Neural progenitor cell (in vitro differentiated cells): ENCODE measurements at regions not wholly inside any gene's neighbourhood (a gene's known extent, or its start where the extent isn't known, plus 50 kb on each side); places are given as distances from the start of the nearest gene placed in this dataset.
A peak's percentile ranks its signal among the peaks of the same experiment; 100 is the strongest.

Experiments used
- DNase-seq: peaks from one replicate; pipeline ENCODE4 v3.0.0-alpha.2; 2016; ENCODE audit warnings: low spot score
- H2AFZ ChIP-seq: fragments of 200-600 bp; sonication (generic); replicated peaks from 2 replicates; pipeline ENCODE4 v1.6.1; 2016; ENCODE audit warnings: antibody characterized with exemption
- H3F3A ChIP-seq: fragments of 200-600 bp; sonication (generic); 2 replicates; pipeline ENCODE4 v1.6.1; 2016; ENCODE audit warnings: antibody characterized with exemption, low read depth
- H3K27ac ChIP-seq: fragments of 200-600 bp; sonication (generic); 2 replicates; pipeline ENCODE4 v1.5.1; 2016; ENCODE audit warnings: mild to moderate bottlenecking
- H3K27me3 ChIP-seq: fragments of 200-600 bp; sonication (generic); 2 replicates; pipeline ENCODE4 v1.6.1; 2016; ENCODE audit warnings: mild to moderate bottlenecking, moderate library complexity
- H3K36me3 ChIP-seq: fragments of 200-600 bp; sonication (generic); 2 replicates; pipeline ENCODE4 v1.5.1; 2016
- H3K4me1 ChIP-seq: fragments of 200-600 bp; sonication (generic); 2 replicates; pipeline ENCODE4 v1.6.1; 2016; ENCODE audit warnings: mixed run types
- H3K4me2 ChIP-seq: fragments of 200-600 bp; sonication (generic); 2 replicates; pipeline ENCODE4 v1.6.1; 2016
- H3K4me3 ChIP-seq: fragments of 200-600 bp; sonication (generic); 2 replicates; pipeline ENCODE4 v1.5.1; 2016
- H3K79me2 ChIP-seq: fragments of 200-600 bp; sonication (generic); 2 replicates; pipeline ENCODE4 v1.6.1; 2016; ENCODE audit warnings: low read depth
- H3K9ac ChIP-seq: fragments of 200-600 bp; sonication (generic); 2 replicates; pipeline ENCODE4 v1.6.1; 2016
- H3K9me3 ChIP-seq: fragments of 200-600 bp; sonication (generic); 2 replicates; pipeline ENCODE4 v1.5.1; 2016; ENCODE audit warnings: low read depth
- H4K20me1 ChIP-seq: fragments of 200-600 bp; sonication (generic); 2 replicates; pipeline ENCODE4 v1.6.1; 2016; ENCODE audit warnings: low read depth
- H3K27ac Mint-ChIP-seq: 3 replicates; pipeline ENCODE4 v1.8.0; 2021; ENCODE audit warnings: mixed read lengths
- H3K27me3 Mint-ChIP-seq: 2 replicates; pipeline ENCODE4 v1.8.0; 2022; ENCODE audit warnings: low read depth, mild to moderate bottlenecking, inconsistent platforms, moderate library complexity, mixed read lengths; ENCODE audit not compliant: insufficient read depth
- H3K36me3 Mint-ChIP-seq: 3 replicates; pipeline ENCODE4 v1.8.0; 2021; ENCODE audit warnings: mixed read lengths
- H3K4me1 Mint-ChIP-seq: 3 replicates; pipeline ENCODE4 v1.8.0; 2021; ENCODE audit warnings: mixed read lengths
- H3K4me3 Mint-ChIP-seq: 3 replicates; pipeline ENCODE4 v1.8.0; 2021; ENCODE audit warnings: mild to moderate bottlenecking, moderate library complexity, mixed read lengths
- H3K9me3 Mint-ChIP-seq: 3 replicates; pipeline ENCODE4 v1.8.0; 2020; ENCODE audit warnings: mixed read lengths
- CTCF ChIP-seq: fragments of 200-600 bp; sonication (generic); IDR thresholded peaks from 2 replicates; pipeline ENCODE4 v1.5.1; 2017; ENCODE audit warnings: antibody characterized with exemption, mild to moderate bottlenecking
- EZH2 ChIP-seq: fragments of 200-600 bp; sonication (generic); IDR thresholded peaks from 2 replicates; pipeline ENCODE4 v1.6.1; 2017; ENCODE audit warnings: antibody characterized with exemption, mild to moderate bottlenecking, moderate library complexity
- EZH2phosphoT487 ChIP-seq: fragments of 200-600 bp; sonication (generic); IDR thresholded peaks from 2 replicates; pipeline ENCODE4 v1.6.1; 2017; ENCODE audit warnings: antibody characterized with exemption

DNA sequence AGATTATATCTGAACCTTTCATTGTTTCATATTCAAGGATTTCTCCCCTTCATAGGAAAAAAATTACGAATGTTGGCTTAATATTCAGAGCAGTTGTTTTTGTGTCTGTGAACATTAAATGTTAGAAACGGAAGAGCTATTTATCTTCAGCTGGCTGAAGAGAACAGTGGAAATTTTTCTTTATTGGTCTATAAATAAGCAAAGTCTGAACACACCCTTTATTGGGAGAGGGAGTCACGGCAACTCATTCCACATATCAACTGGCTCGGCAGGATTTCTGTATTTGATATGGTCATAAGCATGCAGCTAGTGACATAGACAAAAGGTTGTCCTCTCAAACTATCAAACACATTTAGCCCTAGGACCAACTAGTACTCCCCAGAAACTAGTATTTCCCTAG is 468.4 kb upstream of the HNRNPA3 start:
- Histone ChIP-seq H3K79me2 (no peaks in the 10 kb centered on the region), H3K4me1 (peaks cover 5% of the 10 kb centered on the region), H4K20me1 (no peaks in the 10 kb centered on the region), H3K9me3 (no peaks in the 10 kb centered on the region), H3K9ac (no peak overlapping the region), H2AFZ (no peak overlapping the region), H3K27me3 (no peaks in the 10 kb centered on the region), H3K27ac (no peak overlapping the region), H3F3A (no peaks in the 10 kb centered on the region), H3K4me2 (no peak overlapping the region), H3K36me3 (no peaks in the 10 kb centered on the region), H3K4me3 (no peak overlapping the region)
- Mint-ChIP-seq H3K4me1 (peaks cover 8% of the 10 kb centered on the region), H3K36me3 (no peaks in the 10 kb centered on the region), H3K9me3 (no peaks in the 10 kb centered on the region), H3K4me3 (no peak overlapping the region), H3K27me3 (no peaks in the 10 kb centered on the region), H3K27ac (no peak overlapping the region)
- DNase-seq, result no peak
- TF ChIP-seq EZH2phosphoT487, result no peak
- no peak for TF ChIP-seq CTCF
- TF ChIP-seq EZH2, result no peak

DNA sequence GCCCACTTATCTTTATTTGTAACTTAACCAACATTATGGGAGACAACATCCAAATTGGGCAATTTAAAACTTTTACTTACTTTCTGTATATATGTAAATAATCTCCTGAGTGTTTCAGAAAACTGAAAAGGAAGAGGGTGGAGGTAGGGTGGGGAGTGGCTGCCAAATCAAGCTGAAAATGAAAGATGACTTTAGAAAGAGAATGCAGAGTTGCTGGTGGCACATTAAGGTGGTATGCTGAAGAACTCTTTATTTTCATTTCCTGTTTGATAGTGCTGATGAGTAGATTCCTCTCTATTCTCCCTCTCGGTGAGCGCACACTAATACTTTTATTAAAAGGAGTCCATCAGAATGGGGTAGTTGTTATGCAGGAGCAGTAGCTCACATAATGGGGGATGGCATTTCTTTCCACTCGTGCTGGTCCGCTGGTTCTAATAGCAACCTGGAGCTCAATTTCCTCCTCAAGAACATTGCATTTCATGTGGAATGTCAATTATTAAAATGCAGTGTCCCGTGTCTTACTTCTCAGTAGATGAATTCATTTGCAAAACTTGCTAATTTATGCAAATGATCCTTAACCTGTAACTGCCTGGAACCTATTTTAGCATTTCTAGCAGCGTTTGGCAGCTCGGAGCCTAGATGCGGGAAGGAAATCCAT is 466.9 kb upstream of the HNRNPA3 start:
- no peaks in the 10 kb centered on the region for H3K9me3 Mint-ChIP-seq
- H3K4me2 ChIP-seq, result no peak overlapping the region
- H3K4me3 Mint-ChIP-seq, result no peak overlapping the region
- H2AFZ ChIP-seq, result peak overlapping the region; percentile 29
- H3K36me3 ChIP-seq, result no peaks in the 10 kb centered on the region
- no peak overlapping the region for H3K4me3 ChIP-seq
- TF ChIP-seq EZH2phosphoT487, result no peak
- no peak for TF ChIP-seq EZH2
- TF ChIP-seq CTCF, result no peak
- H3K27me3 ChIP-seq, result no peaks in the 10 kb centered on the region
- DNase-seq, result no peak
- no peaks in the 10 kb centered on the region for H3K27me3 Mint-ChIP-seq
- no peak overlapping the region for H3K27ac ChIP-seq
- H3K36me3 Mint-ChIP-seq, result no peaks in the 10 kb centered on the region
- no peaks in the 10 kb centered on the region for H3K79me2 ChIP-seq
- H3K27ac Mint-ChIP-seq, result no peak overlapping the region
- no peak overlapping the region for H3K9ac ChIP-seq
- no peaks in the 10 kb centered on the region for H3K9me3 ChIP-seq
- peaks cover 5% of the 10 kb centered on the region for H3K4me1 ChIP-seq
- H4K20me1 ChIP-seq, result no peaks in the 10 kb centered on the region
- no peaks in the 10 kb centered on the region for H3F3A ChIP-seq
- H3K4me1 Mint-ChIP-seq, result peaks cover 8% of the 10 kb centered on the region

- Mint-ChIP-seq H3K9me3 (no peaks in the 10 kb centered on the region), H3K27ac (no peak overlapping the region), H3K36me3 (no peaks in the 10 kb centered on the region), H3K4me3 (no peak overlapping the region), H3K4me1 (peaks cover 9% of the 10 kb centered on the region), H3K27me3 (no peaks in the 10 kb centered on the region)
- H3K36me3 ChIP-seq, result no peaks in the 10 kb centered on the region
- DNase-seq, result no peak
- no peaks in the 10 kb centered on the region for H4K20me1 ChIP-seq
- no peak overlapping the region for H3K4me3 ChIP-seq
- no peaks in the 10 kb centered on the region for H3K27me3 ChIP-seq
- no peak overlapping the region for H3K9ac ChIP-seq
- TF ChIP-seq CTCF, result no peak
- TF ChIP-seq EZH2phosphoT487, result no peak
- no peak for TF ChIP-seq EZH2
- H3K4me1 ChIP-seq, result peaks cover 8% of the 10 kb centered on the region
- H3K9me3 ChIP-seq, result no peaks in the 10 kb centered on the region
- no peaks in the 10 kb centered on the region for H3F3A ChIP-seq
- no peak overlapping the region for H3K27ac ChIP-seq
- H2AFZ ChIP-seq, result peak overlapping the region; percentile 14
- no peak overlapping the region for H3K4me2 ChIP-seq
- H3K79me2 ChIP-seq, result no peaks in the 10 kb centered on the region
Measured at GRCh38 chr2:176746411-176746810, 466.2 kb upstream of the HNRNPA3 start.
